Right cardiac atrium (tissue), 5 donors: ENCODE measurements at regions not wholly inside any gene's neighbourhood (a gene's known extent, or its start where the extent isn't known, plus 50 kb on each side); places are given as distances from the start of the nearest gene placed in this dataset.

Experiments used
- ATAC-seq, 2 donors: fragments of 200-7000 bp; cut with Tn5 transposase; one replicate each; pipeline versions ENCODE4 v1.8.0 to v1.9.1; 2020; ENCODE audit warnings: moderate library complexity in 2 of 2, mild to moderate bottlenecking in 1 of 2
- DNase-seq, 3 donors: peaks; one replicate each; pipeline ENCODE4 v3.0.0-alpha.2; 2020
- H3K27ac ChIP-seq: one replicate; pipeline ENCODE4 v1.5.1; 2013; ENCODE audit warnings: mild to moderate bottlenecking, low read length, control low read depth, moderate library complexity
- H3K27me3 ChIP-seq: one replicate; pipeline ENCODE4 v1.6.1; 2013; ENCODE audit not compliant: control insufficient read depth, insufficient read depth
- H3K4me1 ChIP-seq: one replicate; pipeline ENCODE4 v1.6.1; 2013; ENCODE audit warnings: low read length; ENCODE audit not compliant: control insufficient read depth, insufficient read depth
- H3K4me3 ChIP-seq: one replicate; pipeline ENCODE4 v1.5.1; 2013; ENCODE audit warnings: low read length, control low read depth
- H3K9me3 ChIP-seq: one replicate; pipeline ENCODE4 v1.6.1; 2013; ENCODE audit warnings: low read length; ENCODE audit not compliant: control insufficient read depth
- WGBS: extraction: QIAGEN DNeasy Blood & Tissue Kit; methylation state at CpG from one replicate; pipeline ENCODE4 v1.1.7; 2013; 5-methylcytosine and 5-hydroxymethylcytosine counted together
- intact Hi-C, 4 donors: fragments of 100-400 bp; cut with DNase I; formaldehyde crosslinking; loops; one replicate each; pipeline versions ENCODE4 v1.11.0 to v1.14.0; 2022 to 2023
- donor health status: healthy with polysubstance abuse.
- donor health status: DM: no; HTN: yes; CAD: no.
- donor health status: DM: no; HTN: no; CAD: no.
- donor health status: DM: no; HTN: yes; CAD: no; lungs with severe emphysema.
- donor health status: DM: yes; HTN: yes; CAD: no.

- intact Hi-C loops = no loop called here
- no peak for ATAC-seq
- 49% methylated on average over 3 of the region's 3 CpGs for WGBS
Observed at GRCh38 chr10:43756341-43756740, 107.7 kb upstream of the ZNF32 start.

GRCh38 chr10:43754569-43755260 lies 106.0 kb upstream of the ZNF32 start:
- Histone ChIP-seq H3K27ac (no peak overlapping the region), H3K27me3 (no peaks in the 10 kb centered on the region), H3K9me3 (no peaks in the 10 kb centered on the region), H3K4me1 (no peaks in the 10 kb centered on the region), H3K4me3 (no peak overlapping the region)
- intact Hi-C loops = no loop called here
- no peak for ATAC-seq
- no peak for DNase-seq
- WGBS = 94% methylated on average over 8 of the region's 8 CpGs

More at GRCh38 chr10:43756341-43756740, 107.7 kb upstream of the ZNF32 start:
- Histone ChIP-seq H3K9me3 (no peaks in the 10 kb centered on the region), H3K27me3 (no peaks in the 10 kb centered on the region), H3K4me3 (no peak overlapping the region), H3K4me1 (no peaks in the 10 kb centered on the region), H3K27ac (no peak overlapping the region)
- peak in 1 of 3 donors; percentile 54 for DNase-seq

- no peak overlapping the region for H3K4me3 ChIP-seq
- intact Hi-C loops = no loop called here
- no peaks in the 10 kb centered on the region for H3K4me1 ChIP-seq
- no peaks in the 10 kb centered on the region for H3K9me3 ChIP-seq
- H3K27me3 ChIP-seq = no peaks in the 10 kb centered on the region
- peak overlapping the region; percentile 26 for H3K27ac ChIP-seq
- 80% methylated on average over 18 of the region's 18 CpGs for WGBS
- ATAC-seq (no peak), DNase-seq (no peak)
Observed at GRCh38 chr10:43753397-43754061, 104.8 kb upstream of the ZNF32 start.

- H3K27ac ChIP-seq = no peak overlapping the region
- no peak for ATAC-seq
- intact Hi-C loops = no loop called here
- H3K9me3 ChIP-seq = no peaks in the 10 kb centered on the region
- H3K27me3 ChIP-seq = no peaks in the 10 kb centered on the region
- no peak overlapping the region for H3K4me3 ChIP-seq
- no peak for DNase-seq
- no peaks in the 10 kb centered on the region for H3K4me1 ChIP-seq
- WGBS = 85% methylated on average over 1 of the region's 1 CpG
Observed at GRCh38 chr10:43752682-43753081, 104.0 kb upstream of the ZNF32 start.

GRCh38 chr10:43751646-43752045 lies 103.0 kb upstream of the ZNF32 start:
- no peaks in the 10 kb centered on the region for H3K9me3 ChIP-seq
- no peaks in the 10 kb centered on the region for H3K4me1 ChIP-seq
- H3K27me3 ChIP-seq = no peaks in the 10 kb centered on the region
- WGBS = 94% methylated on average over 5 of the region's 5 CpGs
- H3K4me3 ChIP-seq = no peak overlapping the region
- DNase-seq (no peak), ATAC-seq (no peak)
- intact Hi-C loops = no loop called here
- no peak overlapping the region for H3K27ac ChIP-seq

- H3K4me1 ChIP-seq = no peaks in the 10 kb centered on the region
- H3K9me3 ChIP-seq = no peaks in the 10 kb centered on the region
- H3K27me3 ChIP-seq = no peaks in the 10 kb centered on the region
- no peak overlapping the region for H3K27ac ChIP-seq
- WGBS = 86% methylated on average over 4 of the region's 4 CpGs
- no peak overlapping the region for H3K4me3 ChIP-seq
- intact Hi-C loops = no loop called here
- DNase-seq (no peak), ATAC-seq (no peak)
Observed at GRCh38 chr10:43749940-43750552, 101.4 kb upstream of the ZNF32 start.

- 91% methylated on average over 13 of the region's 13 CpGs for WGBS
- H3K9me3 ChIP-seq = no peaks in the 10 kb centered on the region
- no peak for ATAC-seq
- no peak overlapping the region for H3K27ac ChIP-seq
- H3K27me3 ChIP-seq = no peaks in the 10 kb centered on the region
- no peaks in the 10 kb centered on the region for H3K4me1 ChIP-seq
- no peak overlapping the region for H3K4me3 ChIP-seq
- intact Hi-C loops = no loop called here
- DNase-seq = no peak
Observed at GRCh38 chr10:43749145-43749576, 100.5 kb upstream of the ZNF32 start.

- no peak for ATAC-seq
- no peaks in the 10 kb centered on the region for H3K4me1 ChIP-seq
- no peak overlapping the region for H3K4me3 ChIP-seq
- H3K27ac ChIP-seq = no peak overlapping the region
- H3K27me3 ChIP-seq = no peaks in the 10 kb centered on the region
- DNase-seq = no peak
- H3K9me3 ChIP-seq = no peaks in the 10 kb centered on the region
- intact Hi-C loops = no loop called here
- WGBS = 98% methylated on average over 7 of the region's 7 CpGs
Observed at GRCh38 chr10:43748560-43748959, 99.9 kb upstream of the ZNF32 start.

- WGBS = 67% methylated on average over 1 of the region's 1 CpG
- ATAC-seq = no peak
- Histone ChIP-seq H3K27ac (no peak overlapping the region), H3K9me3 (no peaks in the 10 kb centered on the region), H3K4me1 (no peaks in the 10 kb centered on the region), H3K27me3 (no peaks in the 10 kb centered on the region), H3K4me3 (no peak overlapping the region)
- intact Hi-C loops = no loop called here
- DNase-seq = no peak
Observed at GRCh38 chr10:43746906-43747305, 98.2 kb upstream of the ZNF32 start.

- intact Hi-C loops = no loop called here
- H3K27me3 ChIP-seq = no peaks in the 10 kb centered on the region
- no peak for DNase-seq
- no peaks in the 10 kb centered on the region for H3K4me1 ChIP-seq
- no peak overlapping the region for H3K27ac ChIP-seq
- 64% methylated on average over 1 of the region's 1 CpG for WGBS
- H3K4me3 ChIP-seq = no peak overlapping the region
- no peaks in the 10 kb centered on the region for H3K9me3 ChIP-seq
- ATAC-seq = no peak
Observed at GRCh38 chr10:43739161-43739560, 90.5 kb upstream of the ZNF32 start.

GRCh38 chr10:43737003-43737402 lies 88.3 kb upstream of the ZNF32 start:
- intact Hi-C loops = no loop called here
- H3K27ac ChIP-seq = no peak overlapping the region
- H3K27me3 ChIP-seq = no peaks in the 10 kb centered on the region
- ATAC-seq (no peak), DNase-seq (no peak)
- no peak overlapping the region for H3K4me3 ChIP-seq
- no peaks in the 10 kb centered on the region for H3K9me3 ChIP-seq
- no peaks in the 10 kb centered on the region for H3K4me1 ChIP-seq
- WGBS = 72% methylated on average over 3 of the region's 3 CpGs
